ENCODE measurements at regions not wholly inside any gene's neighbourhood (a gene's known extent, or its start where the extent isn't known, plus 50 kb on each side); places are given as distances from the start of the nearest gene placed in this dataset.

GRCh38 chr6:21654361-21654760 is 60.8 kb downstream of the SOX4 start:
- Histone ChIP-seq H3K36me3 (ENCODE audit: control insufficient read depth, low read length) (no peaks in the 10 kb centered on the region), H3K27me3 (ENCODE audit: control insufficient read depth, low read length) (no peaks in the 10 kb centered on the region), H3K4me3 (ENCODE audit: low read length) (no peak overlapping the region), H3K4me1 (ENCODE audit: control insufficient read depth, low read length) (no peaks in the 10 kb centered on the region), H3F3A (ENCODE audit: control insufficient read depth, insufficient read depth) (no peaks in the 10 kb centered on the region), H3K79me2 (ENCODE audit: control insufficient read depth, low read length) (no peaks in the 10 kb centered on the region), H4K20me1 (ENCODE audit: control insufficient read depth, insufficient read depth, low read depth, low read length) (no peaks in the 10 kb centered on the region), H3K27ac (ENCODE audit: low read depth, low read length) (no peak overlapping the region), H3K9me2 (replicated peaks; ENCODE audit: control insufficient read depth, low read length) (no peaks in the 10 kb centered on the region), H3K9me3 (ENCODE audit: control insufficient read depth, insufficient read depth, low read length) (no peaks in the 10 kb centered on the region), H3K4me2 (ENCODE audit: low read length) (no peak overlapping the region)
- TF ChIP-seq CTCF (IDR thresholded peaks at IDR 0.05; ENCODE audit: low read depth, low read length, poor library complexity, severe bottlenecking) (no peak), EZH2phosphoT487 (IDR thresholded peaks at IDR 0.05; ENCODE audit: borderline replicate concordance, low read length) (no peak)

- Histone ChIP-seq H3K79me2 (ENCODE audit: control insufficient read depth, low read length) (no peaks in the 10 kb centered on the region), H3K27me3 (ENCODE audit: control insufficient read depth, low read length) (peaks cover 23% of the 10 kb centered on the region), H3K27ac (ENCODE audit: low read depth, low read length) (no peak overlapping the region)
These were observed 70.4 kb downstream of the SOX4 start for GRCh38 chr6:21663966-21664313.

GRCh38 chr6:21664314-21665109 is 71.0 kb downstream of the SOX4 start:
- no peaks in the 10 kb centered on the region for H3K79me2 ChIP-seq (ENCODE audit: control insufficient read depth, low read length)
- no peaks in the 10 kb centered on the region for H3K9me3 ChIP-seq (ENCODE audit: control insufficient read depth, insufficient read depth, low read length)
- no peak overlapping the region for H3K4me3 ChIP-seq (ENCODE audit: low read length)
- H3K27ac ChIP-seq (ENCODE audit: low read depth, low read length) = no peak overlapping the region
- H3K4me1 ChIP-seq (ENCODE audit: control insufficient read depth, low read length) = no peaks in the 10 kb centered on the region
- H3K4me2 ChIP-seq (ENCODE audit: low read length) = no peak overlapping the region
- H4K20me1 ChIP-seq (ENCODE audit: control insufficient read depth, insufficient read depth, low read depth, low read length) = no peaks in the 10 kb centered on the region
- TF ChIP-seq EZH2phosphoT487 (IDR thresholded peaks at IDR 0.05; ENCODE audit: borderline replicate concordance, low read length) = no peak
- no peak for TF ChIP-seq CTCF (IDR thresholded peaks at IDR 0.05; ENCODE audit: low read depth, low read length, poor library complexity, severe bottlenecking)
- H3K36me3 ChIP-seq (ENCODE audit: control insufficient read depth, low read length) = no peaks in the 10 kb centered on the region
- H3F3A ChIP-seq (ENCODE audit: control insufficient read depth, insufficient read depth) = no peaks in the 10 kb centered on the region
- H3K27me3 ChIP-seq (ENCODE audit: control insufficient read depth, low read length) = peaks cover 23% of the 10 kb centered on the region
- no peaks in the 10 kb centered on the region for H3K9me2 ChIP-seq (replicated peaks; ENCODE audit: control insufficient read depth, low read length)

More at GRCh38 chr6:21663966-21664313, 70.4 kb downstream of the SOX4 start:
- Histone ChIP-seq H3K36me3 (ENCODE audit: control insufficient read depth, low read length) (no peaks in the 10 kb centered on the region), H3K9me2 (replicated peaks; ENCODE audit: control insufficient read depth, low read length) (no peaks in the 10 kb centered on the region), H3K4me1 (ENCODE audit: control insufficient read depth, low read length) (no peaks in the 10 kb centered on the region), H3F3A (ENCODE audit: control insufficient read depth, insufficient read depth) (no peaks in the 10 kb centered on the region), H3K4me2 (ENCODE audit: low read length) (no peak overlapping the region), H3K9me3 (ENCODE audit: control insufficient read depth, insufficient read depth, low read length) (no peaks in the 10 kb centered on the region), H4K20me1 (ENCODE audit: control insufficient read depth, insufficient read depth, low read depth, low read length) (no peaks in the 10 kb centered on the region), H3K4me3 (ENCODE audit: low read length) (no peak overlapping the region)
- TF ChIP-seq CTCF (IDR thresholded peaks at IDR 0.05; ENCODE audit: low read depth, low read length, poor library complexity, severe bottlenecking) (no peak), EZH2phosphoT487 (IDR thresholded peaks at IDR 0.05; ENCODE audit: borderline replicate concordance, low read length) (no peak)

All from DOHH2 (cell line).